ENCODE measurements at regions not wholly inside any gene's neighbourhood (a gene's known extent, or its start where the extent isn't known, plus 50 kb on each side); places are given as distances from the start of the nearest gene placed in this dataset.

DNA sequence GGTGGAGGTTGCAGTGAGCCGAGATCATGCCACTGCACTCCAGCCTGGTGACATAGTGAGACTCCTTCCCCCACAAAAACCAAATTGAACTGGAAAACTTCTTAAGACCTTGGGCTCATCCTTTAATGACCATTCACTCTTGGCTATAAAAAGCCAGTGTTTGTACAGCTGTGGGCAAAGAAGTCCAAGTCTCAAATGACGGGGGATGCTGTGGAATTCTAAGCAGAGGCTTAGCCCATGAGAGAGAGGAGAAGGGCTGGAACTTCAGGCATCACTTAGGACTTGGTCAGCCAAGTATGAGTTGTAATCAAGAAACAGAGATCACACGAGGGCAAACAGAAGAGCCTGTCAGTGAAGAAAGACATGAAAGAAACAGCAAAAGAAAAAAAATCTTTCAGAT lies 79.3 kb upstream of the POU3F3 start:
- Histone ChIP-seq H3K9ac (ENCODE audit: low read length) (no peak overlapping the region), H3K4me3 (ENCODE audit: low read depth, low read length) (no peak overlapping the region), H3K27ac (ENCODE audit: low read depth, low read length) (no peak overlapping the region), H3K9me3 (ENCODE audit: control insufficient read depth, insufficient read depth, low read depth, low read length) (no peaks in the 10 kb centered on the region), H3K27me3 (ENCODE audit: control insufficient read depth, insufficient read depth, low read length) (no peaks in the 10 kb centered on the region), H3K36me3 (ENCODE audit: control insufficient read depth, insufficient read depth, low read length) (no peaks in the 10 kb centered on the region), H3K4me1 (ENCODE audit: control insufficient read depth, insufficient read depth, low read length) (no peaks in the 10 kb centered on the region)

GRCh38 chr2:104777721-104778120 lies 76.2 kb upstream of the POU3F3 start:
- H3K27me3 ChIP-seq (ENCODE audit: control insufficient read depth, insufficient read depth, low read length) = no peaks in the 10 kb centered on the region
- no peaks in the 10 kb centered on the region for H3K36me3 ChIP-seq (ENCODE audit: control insufficient read depth, insufficient read depth, low read length)
- H3K9me3 ChIP-seq (ENCODE audit: control insufficient read depth, insufficient read depth, low read depth, low read length) = no peaks in the 10 kb centered on the region
- H3K4me3 ChIP-seq (ENCODE audit: low read depth, low read length) = no peak overlapping the region
- H3K27ac ChIP-seq (ENCODE audit: low read depth, low read length) = no peak overlapping the region
- H3K4me1 ChIP-seq (ENCODE audit: control insufficient read depth, insufficient read depth, low read length) = no peaks in the 10 kb centered on the region
- no peak overlapping the region for H3K9ac ChIP-seq (ENCODE audit: low read length)

GRCh38 chr2:104781151-104781550 lies 72.8 kb upstream of the POU3F3 start:
- Histone ChIP-seq H3K9ac (ENCODE audit: low read length) (no peak overlapping the region), H3K27me3 (ENCODE audit: control insufficient read depth, insufficient read depth, low read length) (no peaks in the 10 kb centered on the region), H3K36me3 (ENCODE audit: control insufficient read depth, insufficient read depth, low read length) (no peaks in the 10 kb centered on the region), H3K9me3 (ENCODE audit: control insufficient read depth, insufficient read depth, low read depth, low read length) (no peaks in the 10 kb centered on the region), H3K27ac (ENCODE audit: low read depth, low read length) (no peak overlapping the region), H3K4me3 (ENCODE audit: low read depth, low read length) (no peak overlapping the region), H3K4me1 (ENCODE audit: control insufficient read depth, insufficient read depth, low read length) (no peaks in the 10 kb centered on the region)

DNA sequence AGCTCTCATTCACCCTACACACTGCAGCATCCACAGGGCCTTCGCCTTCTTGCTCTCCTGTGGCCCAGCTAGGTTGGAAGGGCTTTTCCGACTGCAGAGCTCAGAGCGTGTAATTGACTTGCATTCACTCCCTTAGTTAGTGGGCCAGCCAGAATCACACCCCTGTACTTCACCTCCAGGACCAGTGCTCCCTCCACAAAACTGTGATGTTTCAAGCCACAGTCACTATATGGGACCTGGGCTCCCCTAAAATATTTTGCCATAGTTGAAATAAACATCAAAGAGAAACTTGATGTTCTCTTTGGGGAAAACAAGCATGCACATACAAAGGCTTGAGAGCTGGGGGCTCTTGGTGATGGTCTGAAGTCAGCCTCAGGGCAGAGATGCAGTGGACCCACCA lies 69.7 kb upstream of the POU3F3 start:
- Histone ChIP-seq H3K27ac (ENCODE audit: low read depth, low read length) (no peak overlapping the region), H3K9ac (ENCODE audit: low read length) (no peak overlapping the region), H3K27me3 (ENCODE audit: control insufficient read depth, insufficient read depth, low read length) (no peaks in the 10 kb centered on the region), H3K9me3 (ENCODE audit: control insufficient read depth, insufficient read depth, low read depth, low read length) (no peaks in the 10 kb centered on the region), H3K4me3 (ENCODE audit: low read depth, low read length) (no peak overlapping the region), H3K4me1 (ENCODE audit: control insufficient read depth, insufficient read depth, low read length) (no peaks in the 10 kb centered on the region), H3K36me3 (ENCODE audit: control insufficient read depth, insufficient read depth, low read length) (no peaks in the 10 kb centered on the region)

GRCh38 chr2:104786204-104786603 lies 67.7 kb upstream of the POU3F3 start:
- no peaks in the 10 kb centered on the region for H3K36me3 ChIP-seq (ENCODE audit: control insufficient read depth, insufficient read depth, low read length)

DNA sequence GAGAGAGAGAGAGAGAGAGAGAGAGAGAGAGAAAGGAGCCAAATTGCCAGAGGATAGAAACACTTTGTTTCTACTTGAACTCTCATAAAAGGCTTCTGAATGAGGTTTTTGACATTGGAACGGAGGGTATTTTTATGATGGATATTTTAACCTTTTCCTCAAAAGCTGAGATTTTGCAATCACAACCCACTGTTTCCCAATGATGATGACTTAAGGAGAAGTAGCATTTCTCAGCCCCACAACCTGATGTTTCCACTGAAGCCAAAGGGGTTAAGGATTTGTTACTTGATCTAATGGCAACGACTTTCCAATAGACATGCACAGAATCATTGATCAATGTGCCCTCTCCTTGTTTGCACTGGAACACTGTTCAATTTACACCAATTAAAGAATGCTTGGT lies 67.1 kb upstream of the POU3F3 start:
- H3K27me3 ChIP-seq (ENCODE audit: control insufficient read depth, insufficient read depth, low read length) = no peaks in the 10 kb centered on the region
- peaks cover 7% of the 10 kb centered on the region for H3K4me1 ChIP-seq (ENCODE audit: control insufficient read depth, insufficient read depth, low read length)
- no peak overlapping the region for H3K9ac ChIP-seq (ENCODE audit: low read length)
- no peak overlapping the region for H3K27ac ChIP-seq (ENCODE audit: low read depth, low read length)
- no peaks in the 10 kb centered on the region for H3K9me3 ChIP-seq (ENCODE audit: control insufficient read depth, insufficient read depth, low read depth, low read length)
- H3K36me3 ChIP-seq (ENCODE audit: control insufficient read depth, insufficient read depth, low read length) = no peaks in the 10 kb centered on the region
- H3K4me3 ChIP-seq (ENCODE audit: low read depth, low read length) = no peak overlapping the region

More at GRCh38 chr2:104786204-104786603, 67.7 kb upstream of the POU3F3 start:
- Histone ChIP-seq H3K27ac (ENCODE audit: low read depth, low read length) (no peak overlapping the region), H3K27me3 (ENCODE audit: control insufficient read depth, insufficient read depth, low read length) (no peaks in the 10 kb centered on the region), H3K9ac (ENCODE audit: low read length) (no peak overlapping the region), H3K9me3 (ENCODE audit: control insufficient read depth, insufficient read depth, low read depth, low read length) (no peaks in the 10 kb centered on the region), H3K4me3 (ENCODE audit: low read depth, low read length) (no peak overlapping the region), H3K4me1 (ENCODE audit: control insufficient read depth, insufficient read depth, low read length) (peaks cover 7% of the 10 kb centered on the region)

- H3K4me3 ChIP-seq (ENCODE audit: low read depth, low read length) = no peak overlapping the region
- H3K36me3 ChIP-seq (ENCODE audit: control insufficient read depth, insufficient read depth, low read length) = no peaks in the 10 kb centered on the region
- no peak overlapping the region for H3K27ac ChIP-seq (ENCODE audit: low read depth, low read length)
- H3K9me3 ChIP-seq (ENCODE audit: control insufficient read depth, insufficient read depth, low read depth, low read length) = no peaks in the 10 kb centered on the region
- H3K4me1 ChIP-seq (ENCODE audit: control insufficient read depth, insufficient read depth, low read length) = peaks cover 7% of the 10 kb centered on the region
- H3K27me3 ChIP-seq (ENCODE audit: control insufficient read depth, insufficient read depth, low read length) = no peaks in the 10 kb centered on the region
- H3K9ac ChIP-seq (ENCODE audit: low read length) = no peak overlapping the region
Observed at GRCh38 chr2:104787298-104788065, 66.4 kb upstream of the POU3F3 start.

DNA sequence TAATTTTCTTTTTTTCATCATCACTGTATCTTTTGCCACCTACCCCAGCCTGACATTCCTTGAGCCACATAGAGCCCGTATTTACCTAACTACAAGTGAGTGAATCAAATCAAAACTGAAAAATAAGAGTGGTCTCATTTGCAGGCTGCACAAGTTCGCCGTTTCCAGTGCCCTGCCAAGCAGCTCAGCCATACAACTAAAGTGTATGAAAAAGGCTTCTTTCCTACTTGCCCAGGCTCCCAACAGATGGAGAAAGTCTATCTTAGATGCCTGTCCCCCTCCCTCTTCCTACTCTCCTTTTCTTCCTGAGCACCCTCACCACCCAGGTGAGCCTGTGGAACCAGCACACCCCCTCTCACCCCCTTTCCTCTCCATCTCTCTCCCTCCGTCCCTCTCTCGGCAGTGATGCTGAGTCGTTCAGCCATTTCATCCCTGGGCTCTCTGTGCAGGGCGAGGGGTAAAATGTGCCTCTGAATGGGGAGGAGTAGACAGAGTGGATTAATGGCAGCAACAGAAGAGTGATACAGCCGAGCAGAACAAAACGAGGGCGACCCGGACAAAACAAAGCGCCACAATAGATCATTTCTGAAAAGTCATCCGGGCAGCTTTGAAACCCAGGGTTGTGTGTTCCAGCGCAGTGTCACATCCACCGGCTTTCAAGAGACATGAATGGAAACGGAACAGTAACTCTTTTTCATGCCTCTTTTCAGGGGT lies 65.0 kb upstream of the POU3F3 start:
- no peak overlapping the region for H3K4me3 ChIP-seq (ENCODE audit: low read depth, low read length)
- peaks cover 7% of the 10 kb centered on the region for H3K4me1 ChIP-seq (ENCODE audit: control insufficient read depth, insufficient read depth, low read length)
- no peaks in the 10 kb centered on the region for H3K36me3 ChIP-seq (ENCODE audit: control insufficient read depth, insufficient read depth, low read length)
- no peak overlapping the region for H3K27ac ChIP-seq (ENCODE audit: low read depth, low read length)
- no peaks in the 10 kb centered on the region for H3K9me3 ChIP-seq (ENCODE audit: control insufficient read depth, insufficient read depth, low read depth, low read length)
- H3K27me3 ChIP-seq (ENCODE audit: control insufficient read depth, insufficient read depth, low read length) = no peaks in the 10 kb centered on the region
- no peak overlapping the region for H3K9ac ChIP-seq (ENCODE audit: low read length)

DNA sequence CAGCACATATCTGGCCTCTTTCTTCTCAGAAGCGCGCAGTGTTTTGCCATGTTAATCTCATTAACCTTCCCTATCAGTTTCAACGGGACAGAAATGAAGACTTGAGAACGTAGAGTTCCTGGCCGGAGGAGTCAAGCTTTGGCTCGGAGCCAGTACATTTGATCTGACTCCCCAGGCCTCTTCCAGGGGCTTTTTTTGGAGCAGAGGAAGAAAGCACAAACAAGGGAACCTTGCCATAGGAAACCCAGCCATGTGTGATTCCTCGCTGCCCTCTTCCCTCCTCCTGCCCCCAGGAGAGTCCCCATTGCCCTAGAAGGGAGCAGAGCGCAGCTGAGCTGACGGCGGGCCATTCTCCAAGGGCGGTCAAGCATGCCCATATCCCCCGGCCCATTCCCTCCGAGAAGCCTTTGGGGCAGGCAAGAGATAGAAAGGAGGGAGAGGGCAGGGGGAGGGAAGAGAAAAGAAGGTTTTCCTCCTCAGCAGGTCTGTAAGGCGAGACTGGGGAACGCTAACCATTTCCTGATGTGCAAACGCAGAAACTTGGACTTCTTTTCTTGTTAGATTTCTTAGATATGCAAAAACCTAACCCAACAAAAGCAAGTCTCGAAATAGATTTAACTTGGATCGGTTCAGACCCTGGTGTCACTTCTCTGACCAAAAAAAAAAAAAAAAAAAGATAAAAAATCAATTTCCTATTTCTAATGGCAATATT lies 63.7 kb upstream of the POU3F3 start:
- no peak overlapping the region for H3K9ac ChIP-seq (ENCODE audit: low read length)
- H3K36me3 ChIP-seq (ENCODE audit: control insufficient read depth, insufficient read depth, low read length) = no peaks in the 10 kb centered on the region
- no peak overlapping the region for H3K27ac ChIP-seq (ENCODE audit: low read depth, low read length)
- H3K4me1 ChIP-seq (ENCODE audit: control insufficient read depth, insufficient read depth, low read length) = peaks cover 7% of the 10 kb centered on the region
- H3K4me3 ChIP-seq (ENCODE audit: low read depth, low read length) = no peak overlapping the region
- H3K9me3 ChIP-seq (ENCODE audit: control insufficient read depth, insufficient read depth, low read depth, low read length) = no peaks in the 10 kb centered on the region
- H3K27me3 ChIP-seq (ENCODE audit: control insufficient read depth, insufficient read depth, low read length) = no peaks in the 10 kb centered on the region

DNA sequence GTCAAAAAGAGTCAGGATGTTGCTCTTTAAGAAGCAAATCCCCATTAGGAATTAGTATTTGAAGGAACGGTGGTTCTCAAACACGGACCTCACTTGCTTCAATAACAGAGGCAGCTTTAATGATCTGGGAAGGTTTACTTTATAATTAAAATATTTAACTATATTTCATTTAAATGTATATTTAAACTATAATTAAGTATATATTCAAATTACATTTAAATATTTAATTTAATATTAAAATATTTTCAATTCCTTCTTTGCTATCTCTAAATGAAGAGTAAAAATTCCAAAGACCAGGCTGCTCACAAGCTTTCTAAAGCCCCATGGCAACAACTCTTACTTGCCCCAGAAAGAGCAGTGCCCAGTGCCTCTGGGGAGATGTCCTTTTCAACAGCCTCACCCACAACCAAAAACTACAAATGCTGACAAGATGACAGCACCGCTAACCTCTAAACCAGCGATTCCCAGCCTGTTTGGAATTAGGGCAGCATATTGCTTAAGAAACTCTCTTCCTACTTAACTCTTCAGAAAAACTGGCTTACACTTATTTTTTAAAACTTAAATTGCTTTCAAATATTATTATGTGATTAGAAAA lies 62.9 kb upstream of the POU3F3 start:
- H3K9ac ChIP-seq (ENCODE audit: low read length) = no peak overlapping the region
- peaks cover 8% of the 10 kb centered on the region for H3K4me1 ChIP-seq (ENCODE audit: control insufficient read depth, insufficient read depth, low read length)
- H3K4me3 ChIP-seq (ENCODE audit: low read depth, low read length) = no peak overlapping the region
- no peak overlapping the region for H3K27ac ChIP-seq (ENCODE audit: low read depth, low read length)
- no peaks in the 10 kb centered on the region for H3K36me3 ChIP-seq (ENCODE audit: control insufficient read depth, insufficient read depth, low read length)
- H3K27me3 ChIP-seq (ENCODE audit: control insufficient read depth, insufficient read depth, low read length) = no peaks in the 10 kb centered on the region
- H3K9me3 ChIP-seq (ENCODE audit: control insufficient read depth, insufficient read depth, low read depth, low read length) = no peaks in the 10 kb centered on the region

- no peak overlapping the region for H3K27ac ChIP-seq (ENCODE audit: low read depth, low read length)
- H3K4me3 ChIP-seq (ENCODE audit: low read depth, low read length) = no peak overlapping the region
- H3K4me1 ChIP-seq (ENCODE audit: control insufficient read depth, insufficient read depth, low read length) = peaks cover 10% of the 10 kb centered on the region
- no peaks in the 10 kb centered on the region for H3K9me3 ChIP-seq (ENCODE audit: control insufficient read depth, insufficient read depth, low read depth, low read length)
- no peaks in the 10 kb centered on the region for H3K27me3 ChIP-seq (ENCODE audit: control insufficient read depth, insufficient read depth, low read length)
- H3K36me3 ChIP-seq (ENCODE audit: control insufficient read depth, insufficient read depth, low read length) = no peaks in the 10 kb centered on the region
- H3K9ac ChIP-seq (ENCODE audit: low read length) = no peak overlapping the region
Observed at GRCh38 chr2:104793966-104794365, 59.9 kb upstream of the POU3F3 start.

Data from HUES6 (cell line).